ENCODE measurements at regions not wholly inside any gene's neighbourhood (a gene's known extent, or its start where the extent isn't known, plus 50 kb on each side); places are given as distances from the start of the nearest gene placed in this dataset.

DNA sequence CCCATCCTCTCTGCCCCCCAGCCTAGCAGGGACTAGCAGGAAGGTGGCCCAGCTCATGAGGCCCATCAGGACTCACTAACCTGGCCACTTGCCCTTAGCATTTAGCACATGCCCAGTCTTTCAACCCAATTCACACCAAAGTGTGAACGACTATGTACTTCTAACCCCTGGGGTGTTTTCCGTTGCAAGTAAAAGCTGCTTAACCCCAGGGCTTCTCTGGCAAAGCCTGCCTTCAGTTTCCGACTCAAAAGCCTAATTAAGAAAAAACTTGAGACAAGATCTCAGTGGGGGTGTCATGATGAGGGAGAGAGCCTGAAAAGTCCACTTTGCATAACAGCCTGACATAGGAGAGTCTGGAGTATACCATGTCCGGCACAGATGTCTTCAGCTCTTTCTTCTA is 347.8 kb downstream of the MN1 start:
- no peaks in the 10 kb centered on the region for H3K27me3 ChIP-seq (ENCODE audit: control insufficient read depth, insufficient read depth, low read length)
- H3K9me3 ChIP-seq (ENCODE audit: control insufficient read depth, low read length) = no peaks in the 10 kb centered on the region
- H3K4me3 ChIP-seq (ENCODE audit: low read depth, low read length) = no peak overlapping the region
- no peaks in the 10 kb centered on the region for H3K4me1 ChIP-seq
- TF ChIP-seq, protein P1, sequence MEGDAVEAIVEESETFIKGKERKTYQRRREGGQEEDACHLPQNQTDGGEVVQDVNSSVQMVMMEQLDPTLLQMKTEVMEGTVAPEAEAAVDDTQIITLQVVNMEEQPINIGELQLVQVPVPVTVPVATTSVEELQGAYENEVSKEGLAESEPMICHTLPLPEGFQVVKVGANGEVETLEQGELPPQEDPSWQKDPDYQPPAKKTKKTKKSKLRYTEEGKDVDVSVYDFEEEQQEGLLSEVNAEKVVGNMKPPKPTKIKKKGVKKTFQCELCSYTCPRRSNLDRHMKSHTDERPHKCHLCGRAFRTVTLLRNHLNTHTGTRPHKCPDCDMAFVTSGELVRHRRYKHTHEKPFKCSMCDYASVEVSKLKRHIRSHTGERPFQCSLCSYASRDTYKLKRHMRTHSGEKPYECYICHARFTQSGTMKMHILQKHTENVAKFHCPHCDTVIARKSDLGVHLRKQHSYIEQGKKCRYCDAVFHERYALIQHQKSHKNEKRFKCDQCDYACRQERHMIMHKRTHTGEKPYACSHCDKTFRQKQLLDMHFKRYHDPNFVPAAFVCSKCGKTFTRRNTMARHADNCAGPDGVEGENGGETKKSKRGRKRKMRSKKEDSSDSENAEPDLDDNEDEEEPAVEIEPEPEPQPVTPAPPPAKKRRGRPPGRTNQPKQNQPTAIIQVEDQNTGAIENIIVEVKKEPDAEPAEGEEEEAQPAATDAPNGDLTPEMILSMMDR (IDR thresholded peaks at IDR 0.05) = no peak
- H3K4me2 ChIP-seq (ENCODE audit: low read length) = no peak overlapping the region
- H3K36me3 ChIP-seq (ENCODE audit: control insufficient read depth, insufficient read depth, low read length) = no peaks in the 10 kb centered on the region
- H3K9ac ChIP-seq = no peak overlapping the region
- no peaks in the 10 kb centered on the region for H3K79me2 ChIP-seq
- H2AFZ ChIP-seq = no peak overlapping the region
- H3K27ac ChIP-seq = no peak overlapping the region

DNA sequence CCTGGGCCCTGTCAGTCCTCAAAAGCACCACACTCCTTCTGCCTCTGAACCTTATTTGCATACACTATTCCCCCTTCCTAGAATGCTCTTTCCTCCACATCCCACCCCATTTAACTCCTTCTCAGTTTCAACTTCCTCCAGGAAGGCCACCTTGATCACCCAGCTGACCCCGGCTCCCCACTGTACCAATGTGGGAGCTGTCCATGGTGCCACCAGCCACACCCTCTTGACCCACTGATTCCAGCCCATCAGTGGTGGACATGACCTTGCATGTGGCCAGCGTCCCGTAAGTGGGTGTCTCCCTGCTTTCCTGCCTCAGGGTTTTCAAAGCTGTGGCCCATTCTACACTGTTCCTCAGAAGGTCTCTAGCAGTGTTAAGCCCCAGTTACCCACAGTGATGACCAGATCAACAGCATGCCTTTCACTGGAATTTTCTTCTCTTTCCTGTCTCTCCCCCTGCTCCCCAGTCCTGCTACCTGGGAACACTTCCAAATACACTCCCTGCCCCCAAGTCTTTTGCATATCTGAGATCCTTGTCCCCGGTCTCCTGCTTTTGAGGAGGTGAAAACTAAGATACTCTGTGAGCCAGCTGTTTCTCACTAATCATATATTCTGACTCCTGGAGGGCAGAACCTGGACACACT is 346.6 kb downstream of the MN1 start:
- no peak overlapping the region for H3K27ac ChIP-seq
- no peak overlapping the region for H3K4me3 ChIP-seq (ENCODE audit: low read depth, low read length)
- H2AFZ ChIP-seq = no peak overlapping the region
- H3K36me3 ChIP-seq (ENCODE audit: control insufficient read depth, insufficient read depth, low read length) = no peaks in the 10 kb centered on the region
- no peaks in the 10 kb centered on the region for H3K79me2 ChIP-seq
- no peaks in the 10 kb centered on the region for H3K27me3 ChIP-seq (ENCODE audit: control insufficient read depth, insufficient read depth, low read length)
- TF ChIP-seq, protein P1 (IDR thresholded peaks at IDR 0.05) = no peak
- H3K9me3 ChIP-seq (ENCODE audit: control insufficient read depth, low read length) = no peaks in the 10 kb centered on the region
- H3K9ac ChIP-seq = no peak overlapping the region
- peak overlapping the region; percentile 23 for H3K4me2 ChIP-seq (ENCODE audit: low read length)
- no peaks in the 10 kb centered on the region for H3K4me1 ChIP-seq

DNA sequence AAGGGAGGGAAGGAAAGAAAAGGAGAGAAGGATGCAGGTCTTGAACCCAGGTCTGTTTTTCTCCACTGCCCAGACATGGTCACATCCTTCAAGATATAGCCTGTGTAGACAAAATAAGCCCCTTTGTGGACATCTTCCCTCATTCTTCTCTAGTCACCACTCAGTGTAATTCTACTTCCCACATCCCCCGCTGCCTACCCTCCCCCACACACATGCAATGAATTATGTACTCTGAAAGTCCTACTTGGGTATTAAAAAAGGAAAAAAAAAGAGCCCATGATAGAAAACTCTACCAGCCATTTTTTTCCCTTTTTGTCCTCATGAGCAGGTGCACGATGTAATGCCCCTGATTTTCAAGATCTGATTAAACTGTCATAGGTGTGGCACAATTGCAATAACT is 346.0 kb downstream of the MN1 start:
- Histone ChIP-seq H3K36me3 (ENCODE audit: control insufficient read depth, insufficient read depth, low read length) (no peaks in the 10 kb centered on the region), H3K9me3 (ENCODE audit: control insufficient read depth, low read length) (no peaks in the 10 kb centered on the region), H3K4me1 (no peaks in the 10 kb centered on the region), H3K27ac (no peak overlapping the region), H3K79me2 (no peaks in the 10 kb centered on the region), H3K27me3 (ENCODE audit: control insufficient read depth, insufficient read depth, low read length) (no peaks in the 10 kb centered on the region), H3K9ac (no peak overlapping the region), H3K4me2 (ENCODE audit: low read length) (peak overlapping the region; percentile 23), H3K4me3 (ENCODE audit: low read depth, low read length) (no peak overlapping the region), H2AFZ (no peak overlapping the region)
- TF ChIP-seq, protein P1 (IDR thresholded peaks at IDR 0.05) = no peak

DNA sequence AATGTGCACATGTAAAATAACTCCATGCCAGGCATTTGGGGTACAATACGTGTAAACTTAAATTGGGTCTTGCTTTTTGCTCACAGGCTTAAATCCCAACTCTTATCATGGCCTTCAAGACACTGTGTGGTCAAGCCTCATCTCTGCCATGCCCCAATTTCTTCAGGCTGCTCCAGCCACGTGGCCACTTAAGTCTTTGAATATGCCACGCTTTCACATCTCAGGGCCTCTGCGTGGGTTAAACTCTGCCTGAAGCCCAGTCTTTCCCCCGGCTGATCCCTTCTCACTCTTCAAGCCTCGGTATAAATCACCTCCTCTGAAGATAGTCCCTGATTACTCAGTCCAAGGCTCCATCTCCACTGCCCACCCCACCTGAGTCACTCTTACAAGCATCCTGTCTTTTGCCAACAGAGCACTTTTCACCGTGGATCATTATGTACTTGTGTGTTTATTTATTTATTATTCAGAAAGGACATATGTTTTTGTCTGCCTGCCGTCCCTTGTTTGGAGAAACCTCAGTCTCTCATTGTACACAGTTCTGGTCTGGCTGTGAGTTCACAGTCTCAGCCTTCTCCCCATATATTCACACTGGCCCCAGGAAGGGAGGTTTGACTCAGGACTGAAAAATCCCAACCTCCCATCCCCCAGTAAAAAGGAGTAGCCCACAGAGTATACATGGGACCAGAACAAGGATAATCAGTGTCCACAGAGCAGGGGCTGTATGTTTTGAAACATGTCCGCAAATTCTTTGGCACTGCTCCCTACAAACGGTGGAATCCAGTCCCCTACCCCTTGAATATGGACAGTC is 344.7 kb downstream of the MN1 start:
- H3K4me1 ChIP-seq = no peaks in the 10 kb centered on the region
- no peak overlapping the region for H3K9ac ChIP-seq
- H3K79me2 ChIP-seq = no peaks in the 10 kb centered on the region
- H2AFZ ChIP-seq = no peak overlapping the region
- no peaks in the 10 kb centered on the region for H3K36me3 ChIP-seq (ENCODE audit: control insufficient read depth, insufficient read depth, low read length)
- no peaks in the 10 kb centered on the region for H3K9me3 ChIP-seq (ENCODE audit: control insufficient read depth, low read length)
- TF ChIP-seq, protein P1 (IDR thresholded peaks at IDR 0.05) = no peak
- H3K27me3 ChIP-seq (ENCODE audit: control insufficient read depth, insufficient read depth, low read length) = no peaks in the 10 kb centered on the region
- no peak overlapping the region for H3K4me3 ChIP-seq (ENCODE audit: low read depth, low read length)
- H3K27ac ChIP-seq = no peak overlapping the region
- H3K4me2 ChIP-seq (ENCODE audit: low read length) = no peak overlapping the region
